ENCODE measurements at regions not wholly inside any gene's neighbourhood (a gene's known extent, or its start where the extent isn't known, plus 50 kb on each side); places are given as distances from the start of the nearest gene placed in this dataset.
"Not testable (repeated sequence)": the region's sequence is repeated elsewhere in the genome, so short reads cannot be mapped to it uniquely, and the experiment has no call there.

DNA sequence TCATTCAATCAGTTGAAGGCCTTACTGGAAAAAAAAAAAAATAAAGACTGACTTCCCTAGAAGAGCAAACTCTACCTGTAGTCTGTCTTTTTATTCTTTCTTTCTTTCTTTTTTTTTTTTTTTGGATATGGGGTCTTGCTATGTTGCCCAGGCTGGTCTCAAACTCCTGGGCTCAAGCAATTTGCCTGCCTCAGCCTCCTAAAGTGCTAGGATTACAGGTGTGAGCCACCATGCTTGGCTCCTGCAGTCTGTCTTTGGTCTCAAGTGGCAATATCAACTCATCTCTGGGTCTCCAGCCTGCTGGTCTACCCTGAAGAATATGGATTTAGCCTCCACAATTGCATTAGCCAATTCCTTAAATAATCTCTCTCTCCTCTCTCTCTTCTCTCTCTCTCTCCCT, 167.7 kb upstream of the P2RY1 start:
- no peak for DNase-seq (ENCODE audit: low read depth in 2 of 2)

- DNase-seq (ENCODE audit: low read depth in 2 of 2), result no peak
Measured at GRCh38 chr3:152669560-152669959, 165.4 kb upstream of the P2RY1 start.

GRCh38 chr3:152671446-152672319, 163.2 kb upstream of the P2RY1 start:
- DNase-seq (ENCODE audit: low read depth in 2 of 2), result no peak

GRCh38 chr3:152672320-152672649, 162.6 kb upstream of the P2RY1 start:
- no peak for DNase-seq (ENCODE audit: low read depth in 2 of 2)

- DNase-seq (ENCODE audit: low read depth in 2 of 2), result no peak
Measured at GRCh38 chr3:152676810-152677379, 158.0 kb upstream of the P2RY1 start.

DNA sequence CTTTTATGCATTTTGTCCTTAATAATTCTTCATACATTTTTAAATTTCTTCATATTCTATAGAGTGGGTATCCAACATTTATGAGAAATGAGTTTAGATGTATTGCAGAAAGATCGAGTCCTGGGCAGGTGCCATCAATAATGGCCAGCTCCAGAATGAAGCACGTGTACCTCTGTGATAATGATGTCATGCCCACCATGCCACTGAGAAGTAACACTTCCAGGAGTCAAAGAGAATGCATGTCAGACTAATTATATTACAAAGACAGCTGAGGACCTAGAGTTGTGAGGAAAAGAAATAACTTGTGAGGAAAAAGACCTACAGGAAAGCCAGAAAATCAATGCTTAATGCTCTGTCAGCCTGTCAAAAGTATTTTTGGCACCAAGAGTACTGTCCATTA, 157.4 kb upstream of the P2RY1 start:
- DNase-seq (ENCODE audit: low read depth in 2 of 2), result no peak

GRCh38 chr3:152682477-152682876, 152.5 kb upstream of the P2RY1 start:
- DNase-seq (ENCODE audit: low read depth in 2 of 2), result no peak

DNA sequence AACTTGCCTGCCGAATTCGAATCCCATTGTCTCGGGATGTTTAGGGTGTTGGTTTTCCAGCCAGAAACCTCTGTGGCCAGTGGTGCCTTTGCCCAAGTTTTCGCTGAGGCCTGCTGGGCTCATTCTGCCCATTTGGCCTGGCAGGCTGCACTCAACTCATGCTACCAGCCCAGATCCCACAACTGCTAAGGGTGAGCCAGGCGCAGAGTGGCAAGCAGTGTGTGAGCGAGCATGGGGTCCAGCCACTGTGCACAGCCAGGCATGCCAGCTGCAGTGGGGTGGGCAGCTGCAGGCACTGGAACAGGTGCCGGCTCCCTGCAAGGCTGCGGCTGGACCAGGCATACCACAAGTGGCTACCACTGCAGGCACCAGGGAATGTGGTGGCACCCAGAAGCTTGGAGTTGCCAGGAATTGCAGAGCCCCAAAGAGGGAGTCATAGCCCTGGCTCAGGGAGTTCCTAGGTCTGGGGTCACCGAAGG, 151.4 kb upstream of the P2RY1 start:
- DNase-seq (ENCODE audit: low read depth in 2 of 2), result no peak

GRCh38 chr3:152684279-152684678, 150.7 kb upstream of the P2RY1 start:
- DNase-seq (ENCODE audit: low read depth in 2 of 2), result no peak

GRCh38 chr3:152688313-152688712, 146.6 kb upstream of the P2RY1 start:
- DNase-seq (ENCODE audit: low read depth in 2 of 2), result no peak

DNA sequence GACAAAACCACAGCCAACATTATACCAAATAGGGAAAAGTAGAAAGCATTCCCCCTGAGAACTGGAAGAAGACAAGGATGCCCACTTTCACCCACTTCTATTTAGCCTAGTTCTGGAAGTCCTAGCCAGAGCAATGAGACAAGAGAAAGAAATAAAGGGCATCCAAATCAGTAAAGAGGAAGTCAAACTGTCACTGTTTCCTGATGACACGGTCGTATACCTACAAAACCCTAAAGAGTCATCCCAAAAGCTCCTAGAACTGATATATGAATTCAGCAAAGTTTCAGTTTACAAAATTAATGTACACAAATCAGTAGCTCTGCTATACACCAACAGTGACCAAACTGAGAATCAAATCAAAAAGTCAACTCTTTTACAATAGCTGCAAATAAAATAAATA, 142.6 kb upstream of the P2RY1 start:
- DNase-seq (ENCODE audit: low read depth in 2 of 2), result not testable (repeated sequence)

- DNase-seq (ENCODE audit: low read depth in 2 of 2), result not testable (repeated sequence)
Measured at GRCh38 chr3:152693521-152694250, 141.2 kb upstream of the P2RY1 start.

DNA sequence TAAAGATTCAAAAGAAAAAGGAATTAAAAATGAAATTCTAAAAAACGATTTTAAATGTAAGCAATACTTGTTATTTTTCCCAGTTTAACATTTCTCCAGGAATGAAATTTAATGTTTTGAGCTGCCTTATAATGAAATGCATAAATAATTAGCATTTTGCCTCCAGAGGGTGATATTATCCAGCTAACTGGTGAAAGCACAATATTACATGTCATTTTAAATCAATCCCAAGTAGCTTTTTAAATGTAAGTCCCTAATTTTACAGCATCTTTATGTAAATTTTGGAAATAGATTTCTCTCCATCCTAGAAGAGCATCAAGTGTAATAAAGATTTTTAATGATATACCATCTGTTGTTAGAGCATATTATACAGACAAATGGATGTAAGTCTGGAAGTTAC, 139.1 kb upstream of the P2RY1 start:
- no peak for DNase-seq (ENCODE audit: low read depth in 2 of 2)

GRCh38 chr3:152696962-152697361, 138.0 kb upstream of the P2RY1 start:
- no peak for DNase-seq (ENCODE audit: low read depth in 2 of 2)

DNA sequence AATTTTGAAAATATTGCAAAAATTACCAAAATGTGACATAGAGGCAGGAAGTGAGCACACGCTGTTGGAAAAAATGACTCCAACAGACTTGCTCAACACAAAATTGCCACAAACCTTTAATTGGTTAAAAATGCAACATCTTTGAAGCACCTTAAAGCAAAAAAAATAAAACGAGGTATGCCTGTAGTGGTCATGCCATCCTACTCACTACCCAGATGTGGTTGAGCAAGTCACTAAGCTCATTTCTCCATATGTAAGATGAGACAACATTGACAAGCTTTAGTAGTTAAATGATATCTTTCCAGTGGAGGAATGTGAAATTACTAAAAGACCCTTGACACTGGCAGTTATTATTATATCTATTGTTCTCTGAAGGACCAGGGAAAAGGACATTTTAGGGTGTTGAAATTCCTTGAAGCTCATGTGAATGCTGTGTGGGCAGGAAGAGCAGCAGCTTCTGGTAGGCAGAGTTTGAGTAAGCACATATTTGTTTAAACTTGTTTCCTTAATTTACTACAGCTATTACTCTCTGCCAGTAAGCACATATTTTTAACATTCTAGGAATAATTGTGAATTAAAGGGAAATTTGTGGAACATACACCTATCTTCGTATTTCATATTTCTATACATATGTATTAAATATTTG, 131.6 kb upstream of the P2RY1 start:
- no peak for DNase-seq (ENCODE audit: low read depth in 2 of 2)

DNA sequence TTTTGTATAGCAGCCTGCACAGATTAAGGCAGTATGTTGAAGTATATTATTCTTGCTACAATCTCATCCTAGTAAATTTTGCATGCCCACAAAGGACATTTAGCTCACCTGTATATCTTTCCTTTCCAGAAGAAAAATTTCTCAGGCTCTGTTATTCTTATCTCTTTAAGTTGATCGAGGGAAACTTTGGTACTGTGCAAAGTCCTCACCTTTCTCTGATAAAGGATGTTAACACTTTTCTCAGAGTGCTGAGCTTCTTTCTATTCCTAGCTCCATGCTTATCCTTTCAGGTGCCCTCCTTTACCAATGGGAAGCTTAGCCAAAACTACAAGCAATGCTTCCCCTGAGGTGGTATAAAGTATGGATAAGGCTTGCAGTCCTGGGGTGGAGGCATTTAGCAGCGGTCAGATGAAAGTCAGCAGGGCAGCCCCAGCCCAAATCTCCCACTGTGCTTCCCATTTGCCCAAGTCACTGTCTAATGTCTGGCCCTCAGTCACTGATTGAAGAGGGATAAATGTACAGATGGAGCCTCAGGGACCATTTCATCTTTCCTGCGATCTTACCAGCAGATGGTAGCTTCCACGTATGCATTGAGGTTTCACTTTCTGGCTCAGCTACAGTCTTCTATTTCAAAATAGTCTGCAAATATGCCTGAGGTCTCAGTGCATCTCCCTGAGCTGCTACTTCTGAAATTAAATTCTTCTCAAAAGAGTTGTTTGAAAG, 127.8 kb upstream of the P2RY1 start:
- DNase-seq (ENCODE audit: low read depth in 2 of 2), result no peak

- DNase-seq (ENCODE audit: low read depth in 2 of 2), result no peak
Measured at GRCh38 chr3:152709659-152710058, 125.3 kb upstream of the P2RY1 start.

- DNase-seq (ENCODE audit: low read depth in 2 of 2), result no peak
Measured at GRCh38 chr3:152710549-152710948, 124.4 kb upstream of the P2RY1 start.

DNA sequence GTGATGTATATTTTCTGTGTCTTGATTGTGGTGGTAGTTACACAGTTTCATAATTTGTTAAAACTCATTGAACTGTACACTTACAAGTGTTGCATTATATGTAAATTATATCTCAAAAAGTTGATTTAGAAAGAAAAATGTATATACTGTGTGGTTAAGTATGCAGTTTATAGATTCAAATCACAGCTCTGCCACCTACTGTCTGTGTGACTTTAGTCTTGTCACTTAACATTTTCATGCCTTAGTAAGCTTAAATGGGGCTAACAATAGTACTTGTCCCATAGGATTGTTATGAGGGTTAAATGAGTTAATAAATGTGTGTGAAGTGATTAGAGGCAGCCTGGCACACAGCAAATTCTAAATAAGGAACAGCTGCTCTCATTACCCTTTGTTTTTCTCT, 120.9 kb upstream of the P2RY1 start:
- no peak for DNase-seq (ENCODE audit: low read depth in 2 of 2)

- DNase-seq (ENCODE audit: low read depth in 2 of 2), result no peak
Measured at GRCh38 chr3:152714507-152714906, 120.4 kb upstream of the P2RY1 start.

DNA sequence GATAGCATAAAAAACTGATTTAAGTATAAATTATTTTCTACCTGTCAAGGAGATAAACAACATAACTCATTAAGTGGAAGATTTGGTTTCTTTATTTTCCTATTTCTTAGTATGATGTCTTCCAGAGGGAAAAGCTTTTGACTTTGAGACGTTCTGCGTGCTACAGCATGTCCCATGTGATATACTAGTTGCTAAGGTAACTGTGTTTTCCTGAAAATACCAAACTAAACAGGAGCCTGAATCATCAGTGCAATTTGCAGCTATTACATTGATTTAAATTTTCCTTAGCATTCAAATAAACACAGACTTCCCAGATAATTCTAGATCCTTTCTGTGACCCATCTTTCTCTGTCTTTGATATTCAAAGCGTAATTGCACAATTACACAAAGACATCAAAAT, 117.7 kb upstream of the P2RY1 start:
- no peak for DNase-seq (ENCODE audit: low read depth in 2 of 2)

GRCh38 chr3:152718810-152719209, 116.1 kb upstream of the P2RY1 start:
- no peak for DNase-seq (ENCODE audit: low read depth in 2 of 2)

Measured in stimulated activated CD4-positive, alpha-beta T cell treated with anti-CD3 and anti-CD28 coated beads, Interleukin-4, amount 100 ng/mL, for 48 hours (primary cell).